ENCODE measurements at regions not wholly inside any gene's neighbourhood (a gene's known extent, or its start where the extent isn't known, plus 50 kb on each side); places are given as distances from the start of the nearest gene placed in this dataset.
"Not testable (repeated sequence)": the region's sequence is repeated elsewhere in the genome, so short reads cannot be mapped to it uniquely, and the experiment has no call there.

GRCh38 chr13:64579331-64579730, 2650.8 kb downstream of the PCDH9 start:
- no peaks in the 10 kb centered on the region for H3K9me3 ChIP-seq (ENCODE audit: control insufficient read depth, insufficient read depth, low read depth, low read length)
- H3K27ac ChIP-seq (ENCODE audit: low read depth, low read length) = no peak overlapping the region
- no peak overlapping the region for H3K4me3 ChIP-seq (ENCODE audit: low read depth, low read length)
- no peaks in the 10 kb centered on the region for H3K36me3 ChIP-seq (ENCODE audit: control insufficient read depth, insufficient read depth, low read length)
- H3K27me3 ChIP-seq (ENCODE audit: control insufficient read depth, insufficient read depth, low read length) = no peaks in the 10 kb centered on the region
- H3K4me1 ChIP-seq (ENCODE audit: control insufficient read depth, insufficient read depth, low read length) = no peaks in the 10 kb centered on the region
- H3K9ac ChIP-seq (ENCODE audit: low read length) = no peak overlapping the region

GRCh38 chr13:64568748-64569147, 2661.4 kb downstream of the PCDH9 start:
- no peaks in the 10 kb centered on the region for H3K36me3 ChIP-seq (ENCODE audit: control insufficient read depth, insufficient read depth, low read length)
- H3K9me3 ChIP-seq (ENCODE audit: control insufficient read depth, insufficient read depth, low read depth, low read length) = peaks cover 20% of the 10 kb centered on the region; the same call in 1 of the 2 replicates
- H3K4me1 ChIP-seq (ENCODE audit: control insufficient read depth, insufficient read depth, low read length) = no peaks in the 10 kb centered on the region
- no peak overlapping the region for H3K27ac ChIP-seq (ENCODE audit: low read depth, low read length)
- no peak overlapping the region for H3K9ac ChIP-seq (ENCODE audit: low read length)
- no peaks in the 10 kb centered on the region for H3K27me3 ChIP-seq (ENCODE audit: control insufficient read depth, insufficient read depth, low read length)
- no peak overlapping the region for H3K4me3 ChIP-seq (ENCODE audit: low read depth, low read length)

GRCh38 chr13:64558031-64558430, 2672.1 kb downstream of the PCDH9 start:
- H3K27ac ChIP-seq (ENCODE audit: low read depth, low read length); H3K9me3 ChIP-seq (ENCODE audit: control insufficient read depth, insufficient read depth, low read depth, low read length); H3K4me1 ChIP-seq (ENCODE audit: control insufficient read depth, insufficient read depth, low read length); H3K27me3 ChIP-seq (ENCODE audit: control insufficient read depth, insufficient read depth, low read length); H3K9ac ChIP-seq (ENCODE audit: low read length); H3K4me3 ChIP-seq (ENCODE audit: low read depth, low read length); H3K36me3 ChIP-seq (ENCODE audit: control insufficient read depth, insufficient read depth, low read length): not testable (repeated sequence)

- Histone ChIP-seq H3K9me3 (ENCODE audit: control insufficient read depth, insufficient read depth, low read depth, low read length) (no peaks in the 10 kb centered on the region), H3K9ac (ENCODE audit: low read length) (no peak overlapping the region), H3K4me3 (ENCODE audit: low read depth, low read length) (no peak overlapping the region), H3K27me3 (ENCODE audit: control insufficient read depth, insufficient read depth, low read length) (no peaks in the 10 kb centered on the region), H3K36me3 (ENCODE audit: control insufficient read depth, insufficient read depth, low read length) (no peaks in the 10 kb centered on the region), H3K4me1 (ENCODE audit: control insufficient read depth, insufficient read depth, low read length) (no peaks in the 10 kb centered on the region), H3K27ac (ENCODE audit: low read depth, low read length) (no peak overlapping the region)
These were observed 2673.8 kb downstream of the PCDH9 start for GRCh38 chr13:64556376-64556775.

GRCh38 chr13:64553411-64554129, 2676.6 kb downstream of the PCDH9 start:
- no peak overlapping the region for H3K9ac ChIP-seq (ENCODE audit: low read length)
- H3K9me3 ChIP-seq (ENCODE audit: control insufficient read depth, insufficient read depth, low read depth, low read length) = peaks cover 13% of the 10 kb centered on the region
- no peak overlapping the region for H3K27ac ChIP-seq (ENCODE audit: low read depth, low read length)
- H3K36me3 ChIP-seq (ENCODE audit: control insufficient read depth, insufficient read depth, low read length) = no peaks in the 10 kb centered on the region
- no peak overlapping the region for H3K4me3 ChIP-seq (ENCODE audit: low read depth, low read length)
- no peaks in the 10 kb centered on the region for H3K4me1 ChIP-seq (ENCODE audit: control insufficient read depth, insufficient read depth, low read length)
- no peaks in the 10 kb centered on the region for H3K27me3 ChIP-seq (ENCODE audit: control insufficient read depth, insufficient read depth, low read length)

GRCh38 chr13:64551755-64552154, 2678.4 kb downstream of the PCDH9 start:
- no peaks in the 10 kb centered on the region for H3K27me3 ChIP-seq (ENCODE audit: control insufficient read depth, insufficient read depth, low read length)
- H3K9ac ChIP-seq (ENCODE audit: low read length) = no peak overlapping the region
- no peak overlapping the region for H3K4me3 ChIP-seq (ENCODE audit: low read depth, low read length)
- peaks cover 13% of the 10 kb centered on the region for H3K9me3 ChIP-seq (ENCODE audit: control insufficient read depth, insufficient read depth, low read depth, low read length)
- no peaks in the 10 kb centered on the region for H3K36me3 ChIP-seq (ENCODE audit: control insufficient read depth, insufficient read depth, low read length)
- no peak overlapping the region for H3K27ac ChIP-seq (ENCODE audit: low read depth, low read length)
- no peaks in the 10 kb centered on the region for H3K4me1 ChIP-seq (ENCODE audit: control insufficient read depth, insufficient read depth, low read length)

- Histone ChIP-seq H3K9ac (ENCODE audit: low read length) (no peak overlapping the region), H3K27ac (ENCODE audit: low read depth, low read length) (no peak overlapping the region), H3K36me3 (ENCODE audit: control insufficient read depth, insufficient read depth, low read length) (no peaks in the 10 kb centered on the region)
These were observed 2683.8 kb downstream of the PCDH9 start for GRCh38 chr13:64546371-64546770.

GRCh38 chr13:64540976-64541375, 2689.2 kb downstream of the PCDH9 start:
- H3K4me1 ChIP-seq (ENCODE audit: control insufficient read depth, insufficient read depth, low read length) = no peaks in the 10 kb centered on the region
- H3K27me3 ChIP-seq (ENCODE audit: control insufficient read depth, insufficient read depth, low read length) = no peaks in the 10 kb centered on the region
- no peak overlapping the region for H3K4me3 ChIP-seq (ENCODE audit: low read depth, low read length)
- H3K27ac ChIP-seq (ENCODE audit: low read depth, low read length) = no peak overlapping the region
- H3K9me3 ChIP-seq (ENCODE audit: control insufficient read depth, insufficient read depth, low read depth, low read length) = no peaks in the 10 kb centered on the region
- no peak overlapping the region for H3K9ac ChIP-seq (ENCODE audit: low read length)
- no peaks in the 10 kb centered on the region for H3K36me3 ChIP-seq (ENCODE audit: control insufficient read depth, insufficient read depth, low read length)

More at GRCh38 chr13:64546371-64546770, 2683.8 kb downstream of the PCDH9 start:
- H3K27me3 ChIP-seq (ENCODE audit: control insufficient read depth, insufficient read depth, low read length) = no peaks in the 10 kb centered on the region
- peaks cover 13% of the 10 kb centered on the region for H3K9me3 ChIP-seq (ENCODE audit: control insufficient read depth, insufficient read depth, low read depth, low read length)
- H3K4me3 ChIP-seq (ENCODE audit: low read depth, low read length) = no peak overlapping the region
- no peaks in the 10 kb centered on the region for H3K4me1 ChIP-seq (ENCODE audit: control insufficient read depth, insufficient read depth, low read length)

GRCh38 chr13:64540468-64540867, 2689.7 kb downstream of the PCDH9 start:
- no peaks in the 10 kb centered on the region for H3K27me3 ChIP-seq (ENCODE audit: control insufficient read depth, insufficient read depth, low read length)
- no peak overlapping the region for H3K27ac ChIP-seq (ENCODE audit: low read depth, low read length)
- H3K36me3 ChIP-seq (ENCODE audit: control insufficient read depth, insufficient read depth, low read length) = no peaks in the 10 kb centered on the region
- H3K4me3 ChIP-seq (ENCODE audit: low read depth, low read length) = no peak overlapping the region
- H3K9ac ChIP-seq (ENCODE audit: low read length) = no peak overlapping the region
- H3K9me3 ChIP-seq (ENCODE audit: control insufficient read depth, insufficient read depth, low read depth, low read length) = no peaks in the 10 kb centered on the region
- H3K4me1 ChIP-seq (ENCODE audit: control insufficient read depth, insufficient read depth, low read length) = no peaks in the 10 kb centered on the region

GRCh38 chr13:64538711-64539110, 2691.4 kb downstream of the PCDH9 start:
- Histone ChIP-seq H3K9ac (ENCODE audit: low read length) (no peak overlapping the region), H3K27me3 (ENCODE audit: control insufficient read depth, insufficient read depth, low read length) (no peaks in the 10 kb centered on the region), H3K9me3 (ENCODE audit: control insufficient read depth, insufficient read depth, low read depth, low read length) (no peaks in the 10 kb centered on the region)

GRCh38 chr13:64534302-64534701, 2695.8 kb downstream of the PCDH9 start:
- H3K9me3 ChIP-seq (ENCODE audit: control insufficient read depth, insufficient read depth, low read depth, low read length) = no peaks in the 10 kb centered on the region; the same call in 1 of the 2 replicates
- H3K27me3 ChIP-seq (ENCODE audit: control insufficient read depth, insufficient read depth, low read length) = no peaks in the 10 kb centered on the region
- no peak overlapping the region for H3K27ac ChIP-seq (ENCODE audit: low read depth, low read length)
- peaks cover 16% of the 10 kb centered on the region for H3K4me1 ChIP-seq (ENCODE audit: control insufficient read depth, insufficient read depth, low read length)
- H3K4me3 ChIP-seq (ENCODE audit: low read depth, low read length) = no peak overlapping the region
- H3K36me3 ChIP-seq (ENCODE audit: control insufficient read depth, insufficient read depth, low read length) = no peaks in the 10 kb centered on the region
- H3K9ac ChIP-seq (ENCODE audit: low read length) = no peak overlapping the region

More at GRCh38 chr13:64538711-64539110, 2691.4 kb downstream of the PCDH9 start:
- H3K4me1 ChIP-seq (ENCODE audit: control insufficient read depth, insufficient read depth, low read length) = peaks cover 11% of the 10 kb centered on the region
- H3K27ac ChIP-seq (ENCODE audit: low read depth, low read length) = no peak overlapping the region
- H3K36me3 ChIP-seq (ENCODE audit: control insufficient read depth, insufficient read depth, low read length) = no peaks in the 10 kb centered on the region
- no peak overlapping the region for H3K4me3 ChIP-seq (ENCODE audit: low read depth, low read length)
